Astrocyte of the spinal cord (primary cell): ENCODE measurements at regions not wholly inside any gene's neighbourhood (a gene's known extent, or its start where the extent isn't known, plus 50 kb on each side); places are given as distances from the start of the nearest gene placed in this dataset.

Experiments used
- DNase-seq: peaks from one replicate; pipeline ENCODE4 v3.0.0; 2011; ENCODE audit warnings: low read depth, low spot score
- H3K4me3 ChIP-seq: 2 replicates; pipeline ENCODE4 v1.5.1; 2011; ENCODE audit warnings: low read depth, mild to moderate bottlenecking, low read length, moderate library complexity
- in situ Hi-C: cut with HindIII; loops from 2 replicates; pipeline ENCODE4 v1.10.0; 2017; ENCODE audit warnings: low sequenced_read_pairs
- TF ChIP-seq, protein P1 (sequence below): IDR thresholded peaks from 2 replicates; pipeline ENCODE4 v1.5.1; 2012; ENCODE audit warnings: low read depth, mild to moderate bottlenecking, low read length, inconsistent platforms

DNA sequence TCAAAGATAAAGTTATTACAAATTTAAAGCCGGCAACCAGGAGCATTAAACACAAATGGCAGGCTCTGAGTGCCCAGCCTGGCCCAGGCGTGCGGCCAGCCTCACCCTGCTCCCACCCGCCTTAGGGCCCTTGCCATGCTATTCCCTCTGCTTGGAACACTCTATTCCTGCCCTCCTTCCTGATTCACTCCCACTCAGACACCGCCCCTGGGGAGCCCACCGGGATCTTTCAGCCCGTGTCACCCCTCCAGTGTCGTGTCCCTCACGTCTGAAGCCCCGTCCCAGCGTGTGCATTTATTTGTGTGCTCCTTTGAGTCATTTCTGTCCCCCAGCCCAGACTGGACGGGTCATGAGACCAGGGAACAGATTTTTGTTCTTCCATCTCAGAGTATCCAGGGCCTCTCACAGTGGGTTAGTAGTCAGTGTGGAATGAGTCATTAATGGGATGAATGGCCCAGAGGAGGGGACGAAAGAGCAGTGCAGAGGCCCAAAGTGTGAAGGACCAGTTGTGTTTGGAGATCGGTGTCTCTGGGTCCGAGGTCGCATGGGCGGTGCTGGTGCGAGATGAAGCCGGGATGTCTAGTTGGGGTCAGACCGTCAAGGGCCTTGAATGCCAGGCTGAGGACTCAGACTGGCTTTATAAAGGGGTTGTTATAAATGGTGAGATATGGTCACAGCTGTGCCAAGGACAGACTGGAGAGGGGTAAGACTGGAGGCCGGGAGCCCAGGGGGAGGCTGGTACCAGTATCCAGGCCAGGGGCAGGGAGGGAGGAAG, 58.9 kb upstream of the SLC6A6 start:
- no peak overlapping the region for H3K4me3 ChIP-seq
- DNase-seq, result no peak
- TF ChIP-seq, protein P1, sequence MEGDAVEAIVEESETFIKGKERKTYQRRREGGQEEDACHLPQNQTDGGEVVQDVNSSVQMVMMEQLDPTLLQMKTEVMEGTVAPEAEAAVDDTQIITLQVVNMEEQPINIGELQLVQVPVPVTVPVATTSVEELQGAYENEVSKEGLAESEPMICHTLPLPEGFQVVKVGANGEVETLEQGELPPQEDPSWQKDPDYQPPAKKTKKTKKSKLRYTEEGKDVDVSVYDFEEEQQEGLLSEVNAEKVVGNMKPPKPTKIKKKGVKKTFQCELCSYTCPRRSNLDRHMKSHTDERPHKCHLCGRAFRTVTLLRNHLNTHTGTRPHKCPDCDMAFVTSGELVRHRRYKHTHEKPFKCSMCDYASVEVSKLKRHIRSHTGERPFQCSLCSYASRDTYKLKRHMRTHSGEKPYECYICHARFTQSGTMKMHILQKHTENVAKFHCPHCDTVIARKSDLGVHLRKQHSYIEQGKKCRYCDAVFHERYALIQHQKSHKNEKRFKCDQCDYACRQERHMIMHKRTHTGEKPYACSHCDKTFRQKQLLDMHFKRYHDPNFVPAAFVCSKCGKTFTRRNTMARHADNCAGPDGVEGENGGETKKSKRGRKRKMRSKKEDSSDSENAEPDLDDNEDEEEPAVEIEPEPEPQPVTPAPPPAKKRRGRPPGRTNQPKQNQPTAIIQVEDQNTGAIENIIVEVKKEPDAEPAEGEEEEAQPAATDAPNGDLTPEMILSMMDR, result no peak
- in situ Hi-C loops, result no loop called here

DNA sequence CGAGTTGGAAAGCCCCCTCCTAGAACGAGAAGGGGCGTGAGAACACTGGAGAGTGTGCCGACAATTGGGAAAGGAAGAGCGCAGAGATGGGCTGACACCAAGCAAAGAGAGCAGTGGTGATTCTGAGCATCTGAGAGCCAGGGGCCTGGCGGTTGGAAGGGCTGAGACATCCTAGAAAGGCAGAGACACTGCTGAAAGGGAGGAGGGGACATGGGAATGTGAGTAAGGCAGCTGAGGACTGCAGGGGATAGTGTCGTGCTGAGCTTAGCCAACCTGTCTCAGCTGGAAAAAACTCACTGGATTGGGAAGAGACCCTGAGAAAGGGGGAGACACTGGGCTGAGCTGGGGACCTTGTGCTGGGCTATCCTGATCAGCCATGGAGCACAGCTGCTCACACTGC, 58.1 kb upstream of the SLC6A6 start:
- TF ChIP-seq, protein P1, result no peak
- in situ Hi-C loops, result no loop called here
- DNase-seq, result no peak
- H3K4me3 ChIP-seq, result no peak overlapping the region

- in situ Hi-C loops, result no loop called here
- no peak overlapping the region for H3K4me3 ChIP-seq
- DNase-seq, result no peak
- TF ChIP-seq, protein P1, result no peak
Measured at GRCh38 chr3:14345496-14346150, 56.8 kb upstream of the SLC6A6 start.

DNA sequence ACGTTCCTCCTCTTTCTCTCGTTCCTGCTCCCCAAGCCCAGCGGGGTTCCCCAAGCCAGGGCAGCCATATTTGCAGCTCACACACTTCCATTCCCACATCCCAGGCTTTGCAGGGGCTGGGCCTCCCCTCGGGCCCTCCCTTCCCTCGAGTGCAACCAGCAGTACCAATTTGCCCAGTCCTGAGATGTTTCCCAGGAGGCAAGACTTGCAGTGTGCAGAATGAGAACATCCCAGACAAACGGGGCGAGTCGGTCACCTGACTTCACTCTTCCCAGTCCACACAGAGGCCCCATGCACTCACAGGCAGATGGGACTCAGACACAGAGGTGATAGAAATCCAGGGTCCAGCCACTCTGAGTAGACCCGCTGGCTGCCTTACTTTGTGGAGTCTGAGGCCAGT, 56.2 kb upstream of the SLC6A6 start:
- TF ChIP-seq, protein P1, result no peak

GRCh38 chr3:14346642-14347041, 55.8 kb upstream of the SLC6A6 start:
- no peak for DNase-seq
- H3K4me3 ChIP-seq, result no peak overlapping the region
- in situ Hi-C loops, result no loop called here
- TF ChIP-seq, protein P1, result no peak

More for the DNA sequence above, 56.2 kb upstream of the SLC6A6 start:
- DNase-seq, result no peak
- in situ Hi-C loops, result no loop called here
- no peak overlapping the region for H3K4me3 ChIP-seq

DNA sequence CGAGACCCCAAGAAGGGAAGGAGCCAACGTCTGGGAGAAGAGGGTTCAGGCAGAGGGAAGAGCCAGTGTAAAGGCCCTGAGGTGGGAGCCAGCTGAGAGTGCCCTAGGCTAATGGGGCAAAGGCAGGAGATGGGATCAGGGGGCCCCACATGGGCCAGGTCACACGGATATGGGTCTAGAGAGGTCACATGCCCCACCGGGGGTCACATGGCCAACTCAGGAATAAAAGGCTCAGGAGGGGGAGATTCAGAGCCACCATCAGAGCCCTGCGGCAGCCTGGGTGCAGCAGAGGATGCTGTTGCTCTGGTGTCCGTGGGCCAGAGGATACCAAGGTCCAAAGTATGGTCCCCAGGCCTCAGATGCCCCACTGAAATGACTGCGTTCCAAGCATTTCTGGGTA, 55.3 kb upstream of the SLC6A6 start:
- in situ Hi-C loops, result no loop called here
- TF ChIP-seq, protein P1, result no peak

More for the DNA sequence above, 55.3 kb upstream of the SLC6A6 start:
- no peak overlapping the region for H3K4me3 ChIP-seq
- DNase-seq, result no peak
